Stimulated activated CD8-positive, alpha-beta memory T cell treated with anti-CD3 and anti-CD28 coated beads, Interleukin-2, amount 100 ng/mL, for 48 hours (primary cell): ENCODE measurements at regions not wholly inside any gene's neighbourhood (a gene's known extent, or its start where the extent isn't known, plus 50 kb on each side); places are given as distances from the start of the nearest gene placed in this dataset.

Experiments used
- DNase-seq, 2 donors: peaks; one replicate each; pipeline ENCODE4 v3.0.0-alpha.2; 2020; ENCODE audit warnings: low read depth in 2 of 2

DNA sequence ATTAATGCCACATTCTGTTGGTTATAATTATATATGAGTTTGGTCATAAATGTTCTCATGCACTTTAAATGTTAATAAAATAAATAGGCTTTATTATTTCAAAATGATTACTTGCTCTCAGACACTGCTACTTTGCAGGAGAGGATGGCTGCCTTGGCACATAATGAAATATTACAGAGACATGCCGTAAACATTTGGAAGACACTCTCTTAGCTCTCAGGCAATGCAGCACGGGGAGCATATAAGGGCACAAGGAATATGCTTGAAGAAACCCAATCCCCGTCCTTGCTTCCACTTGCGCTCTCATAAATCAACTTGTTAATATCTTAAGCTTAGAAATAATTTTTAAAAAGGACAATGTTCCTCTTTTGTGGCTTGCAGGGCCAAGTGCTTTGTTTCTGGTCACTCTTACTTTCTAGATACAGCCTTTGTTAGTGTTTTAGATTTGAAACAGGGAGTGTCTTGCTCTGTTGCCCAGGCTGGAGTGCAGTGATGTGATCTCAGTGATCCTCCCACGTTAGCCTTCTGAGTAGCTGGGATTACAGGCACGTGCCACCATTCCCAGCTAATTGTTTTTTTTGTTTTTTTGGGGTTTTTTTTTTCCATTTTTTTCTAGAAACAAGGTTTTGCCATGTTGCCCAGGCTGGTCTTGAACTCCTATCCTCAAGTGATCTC is 445.0 kb downstream of the SPRY1 start:
- no peak for DNase-seq

- DNase-seq: no peak
These were observed 446.5 kb downstream of the SPRY1 start for GRCh38 chr4:123843137-123843536.

GRCh38 chr4:123844374-123844773 is 447.8 kb downstream of the SPRY1 start:
- DNase-seq: no peak

DNA sequence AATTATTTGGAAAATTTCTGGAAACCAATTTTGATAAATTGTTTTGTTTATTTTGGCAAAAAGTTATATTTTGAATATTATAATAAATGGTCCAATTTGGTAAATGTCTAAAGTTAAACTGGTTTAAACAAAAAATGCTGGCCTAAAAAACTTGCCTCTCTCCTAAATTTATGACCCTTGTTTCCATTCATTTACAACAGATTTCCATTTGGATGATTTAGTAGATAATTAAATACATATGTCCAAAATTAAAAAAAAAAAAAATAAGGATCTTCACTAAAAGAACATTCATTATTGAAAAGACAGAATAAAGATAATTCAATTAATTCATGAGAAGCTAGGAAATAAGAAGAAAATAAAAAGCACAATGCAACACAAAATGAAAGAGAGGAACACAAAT is 449.5 kb downstream of the SPRY1 start:
- no peak for DNase-seq

GRCh38 chr4:123846561-123846960 is 450.0 kb downstream of the SPRY1 start:
- DNase-seq: no peak

DNA sequence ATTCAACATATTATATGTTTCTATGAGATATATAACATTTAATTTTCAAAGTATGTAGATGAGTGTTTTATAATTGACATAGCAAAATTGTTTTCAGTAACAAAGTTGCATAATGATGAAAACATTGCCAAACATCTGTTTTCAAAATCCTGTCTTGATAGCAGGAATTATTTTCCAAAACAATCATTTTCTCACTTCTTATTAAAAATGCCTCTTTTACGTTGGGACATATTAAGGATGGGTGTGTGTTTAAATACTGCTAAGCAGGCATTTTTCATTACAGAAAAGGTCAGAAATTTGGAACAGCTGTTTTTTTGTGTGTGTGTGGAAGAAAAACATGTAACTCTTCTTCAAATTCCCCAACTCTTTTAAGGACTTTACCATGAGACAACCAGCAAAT is 452.0 kb downstream of the SPRY1 start:
- no peak for DNase-seq

DNA sequence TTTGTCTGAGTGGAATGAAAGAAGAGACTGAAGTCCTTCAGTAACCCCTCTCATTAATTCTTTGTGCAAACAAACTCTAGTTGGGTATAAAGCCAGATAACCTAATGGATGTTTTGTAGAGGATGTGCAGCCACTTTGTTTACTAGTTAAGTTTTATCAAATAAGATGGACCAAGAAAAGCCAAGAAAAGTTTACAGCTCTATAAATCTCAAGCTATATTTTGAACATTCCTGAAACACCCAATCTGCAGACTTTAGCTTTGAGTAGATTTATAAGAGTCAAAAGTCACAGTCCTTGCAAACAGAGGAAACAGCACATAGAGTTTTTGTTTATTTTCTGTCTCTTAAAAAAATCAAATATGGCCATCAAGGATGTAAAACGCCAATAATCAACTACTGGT is 452.9 kb downstream of the SPRY1 start:
- DNase-seq: no peak

DNA sequence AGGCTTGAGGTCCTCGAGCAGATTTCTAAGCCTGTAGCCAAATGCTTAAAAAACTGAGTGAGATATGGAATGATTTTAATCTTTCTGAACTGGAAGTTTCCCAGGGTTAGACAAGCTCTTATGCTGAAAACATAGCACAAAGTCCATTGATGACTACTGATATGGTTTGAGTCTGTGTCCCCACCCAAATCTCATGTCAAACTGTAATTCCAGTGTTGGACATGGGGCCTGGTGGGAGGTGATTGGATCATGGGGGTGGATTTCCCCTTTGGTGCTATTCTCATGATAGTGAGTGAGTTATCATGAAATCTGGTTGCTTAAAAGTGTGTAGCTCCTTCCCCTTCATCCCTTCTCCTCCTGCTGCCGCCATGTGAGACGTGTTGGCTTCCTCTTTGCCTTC is 454.9 kb downstream of the SPRY1 start:
- no peak for DNase-seq

- DNase-seq: no peak
These were observed 457.1 kb downstream of the SPRY1 start for GRCh38 chr4:123853651-123854050.

DNA sequence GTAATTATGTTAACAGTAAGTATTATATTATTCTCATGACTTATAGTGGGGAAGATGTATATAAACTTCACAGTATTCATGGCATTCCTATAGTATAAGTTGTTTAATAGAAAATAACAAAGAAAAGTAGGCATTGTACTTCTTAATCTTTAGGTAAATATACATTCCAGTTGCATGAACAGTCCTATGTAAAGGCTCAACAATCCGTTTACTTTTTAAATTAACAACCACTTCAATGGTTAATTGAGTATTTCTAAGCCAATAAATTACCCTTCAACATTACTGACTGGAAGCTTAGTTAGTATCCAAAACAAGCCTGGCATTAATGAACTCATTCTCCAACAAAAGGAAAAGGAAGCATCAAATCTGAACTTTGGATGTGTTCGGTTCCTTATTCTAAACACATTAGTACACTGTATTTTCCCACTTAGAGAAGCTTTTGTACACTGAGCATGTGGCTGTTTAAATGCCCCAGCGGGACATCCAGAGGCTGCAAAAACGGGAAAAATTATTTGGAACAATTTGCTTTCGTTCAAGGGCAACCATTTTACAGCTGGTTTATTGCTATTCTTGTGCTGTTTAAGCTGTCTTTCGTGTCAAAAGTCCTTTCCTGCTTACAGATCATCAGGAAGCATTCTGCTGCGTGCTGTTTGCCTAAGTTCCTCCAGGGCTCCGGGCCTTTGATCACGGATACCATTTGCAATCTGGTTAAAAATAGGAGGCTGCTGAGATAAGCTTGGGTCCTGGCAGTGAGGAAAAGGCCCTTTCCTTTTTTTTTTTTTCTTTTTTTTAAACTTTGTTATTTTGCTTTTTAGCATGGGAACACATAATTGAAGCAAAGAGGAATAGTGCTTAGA is 460.3 kb downstream of the SPRY1 start:
- no peak for DNase-seq

- DNase-seq: no peak
These were observed 461.9 kb downstream of the SPRY1 start for GRCh38 chr4:123858465-123858864.

DNA sequence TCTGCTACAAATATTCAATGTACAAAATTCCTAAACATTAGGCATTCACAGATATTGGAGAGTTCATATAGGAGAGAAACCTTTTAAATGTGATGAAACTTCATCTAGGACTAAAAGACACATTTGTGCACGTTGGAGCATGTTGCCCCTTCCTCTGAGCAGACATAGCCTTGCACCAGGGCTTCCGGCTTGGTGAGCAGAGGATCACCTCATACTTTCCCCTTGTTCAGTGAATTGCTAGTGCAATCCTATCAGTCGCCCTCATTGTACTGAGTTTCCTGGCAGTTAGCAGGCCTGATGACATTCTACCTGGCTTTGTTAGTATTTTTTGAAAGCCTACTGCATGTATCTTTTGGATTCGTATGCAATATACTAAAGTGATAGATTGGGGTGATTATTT is 466.2 kb downstream of the SPRY1 start:
- DNase-seq: no peak

DNA sequence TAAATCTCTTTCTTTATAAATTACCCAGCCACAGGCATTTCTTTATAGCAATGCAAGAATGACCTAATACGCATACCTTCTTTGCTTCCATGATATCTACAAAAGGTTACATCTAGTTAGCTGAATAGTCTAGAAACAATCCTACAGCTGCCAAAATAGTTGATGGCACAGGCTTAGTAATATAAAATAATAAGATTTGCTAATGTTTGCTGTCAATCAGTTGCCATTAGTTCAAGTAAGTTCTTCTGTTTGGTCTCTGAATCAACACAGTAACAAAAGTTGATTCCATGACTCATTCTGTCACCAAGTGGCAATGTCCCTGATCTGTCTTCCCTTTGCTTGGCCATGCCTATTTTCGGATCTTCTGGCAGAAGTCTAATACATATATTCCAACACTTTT is 470.2 kb downstream of the SPRY1 start:
- no peak for DNase-seq

DNA sequence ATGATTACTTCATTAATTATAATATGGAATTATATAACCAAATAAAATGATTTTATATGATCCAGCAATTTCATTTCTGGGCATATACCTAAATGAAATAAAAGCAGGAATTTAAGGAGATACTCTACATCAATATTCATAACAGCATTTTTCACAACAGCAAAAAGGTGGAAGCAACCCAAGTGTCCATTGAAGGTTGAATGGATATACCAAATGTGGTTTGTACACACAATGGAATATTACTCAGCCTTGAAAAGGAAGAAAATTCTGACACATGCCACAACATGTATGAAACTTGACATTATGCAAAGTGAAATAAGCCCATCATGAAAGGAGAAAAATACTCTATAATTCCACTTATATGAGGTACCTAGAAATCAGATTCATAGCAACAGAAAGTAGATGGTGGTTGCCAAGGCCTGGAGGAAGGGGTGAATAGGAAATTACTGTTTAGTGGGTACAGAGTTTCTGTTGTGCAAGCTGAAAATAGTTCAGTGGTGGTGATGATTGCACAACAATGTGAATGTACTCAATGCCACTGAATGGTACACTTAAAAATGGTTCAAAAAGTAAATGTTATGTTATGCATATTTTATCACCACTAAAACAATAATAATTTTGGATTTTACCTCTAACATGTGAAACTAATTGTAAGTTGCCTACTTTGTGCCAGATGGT is 471.5 kb downstream of the SPRY1 start:
- DNase-seq: no peak

DNA sequence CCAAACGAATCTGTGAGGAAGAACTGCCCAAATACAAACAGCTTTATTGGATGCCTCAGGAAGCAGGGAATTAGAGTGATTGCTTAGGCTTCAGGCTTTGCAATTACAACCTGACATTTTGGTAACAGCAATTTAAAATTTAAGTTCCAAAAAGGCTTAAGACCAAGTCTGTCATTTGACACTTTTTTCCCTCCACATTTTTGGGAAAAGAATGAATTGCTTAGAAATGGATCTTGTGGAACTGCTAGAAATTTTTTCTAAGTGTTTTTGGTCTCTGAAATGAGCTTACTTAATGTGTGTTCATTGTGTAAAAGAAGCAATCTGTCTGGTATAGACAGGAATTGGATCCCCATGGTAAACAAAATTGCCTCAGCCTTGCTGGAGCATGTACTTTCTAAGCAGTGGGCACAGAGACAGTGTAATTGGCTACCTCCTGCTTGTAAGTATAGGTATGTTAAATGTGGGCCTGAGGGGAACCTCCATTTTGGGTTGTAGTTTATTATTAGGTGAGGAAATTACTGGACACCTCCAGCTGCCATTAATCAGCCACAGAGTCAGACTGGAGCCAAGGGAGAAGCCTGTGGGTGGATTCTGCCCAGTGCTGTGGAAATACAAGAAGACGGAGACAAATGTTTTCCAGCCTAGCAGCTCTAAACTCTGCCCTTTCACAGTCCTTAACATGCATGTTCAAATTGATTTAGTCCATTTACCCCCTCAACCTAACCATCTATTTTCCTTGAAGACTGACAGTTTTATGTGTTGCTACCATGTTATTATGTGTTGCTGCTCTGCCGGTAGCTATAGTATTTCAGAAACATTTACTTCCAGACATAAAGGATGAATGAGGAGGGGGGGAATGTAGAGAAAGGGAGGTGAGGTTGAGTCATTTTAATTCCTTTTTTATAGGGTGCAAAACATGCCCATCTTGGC is 473.0 kb downstream of the SPRY1 start:
- DNase-seq: no peak

DNA sequence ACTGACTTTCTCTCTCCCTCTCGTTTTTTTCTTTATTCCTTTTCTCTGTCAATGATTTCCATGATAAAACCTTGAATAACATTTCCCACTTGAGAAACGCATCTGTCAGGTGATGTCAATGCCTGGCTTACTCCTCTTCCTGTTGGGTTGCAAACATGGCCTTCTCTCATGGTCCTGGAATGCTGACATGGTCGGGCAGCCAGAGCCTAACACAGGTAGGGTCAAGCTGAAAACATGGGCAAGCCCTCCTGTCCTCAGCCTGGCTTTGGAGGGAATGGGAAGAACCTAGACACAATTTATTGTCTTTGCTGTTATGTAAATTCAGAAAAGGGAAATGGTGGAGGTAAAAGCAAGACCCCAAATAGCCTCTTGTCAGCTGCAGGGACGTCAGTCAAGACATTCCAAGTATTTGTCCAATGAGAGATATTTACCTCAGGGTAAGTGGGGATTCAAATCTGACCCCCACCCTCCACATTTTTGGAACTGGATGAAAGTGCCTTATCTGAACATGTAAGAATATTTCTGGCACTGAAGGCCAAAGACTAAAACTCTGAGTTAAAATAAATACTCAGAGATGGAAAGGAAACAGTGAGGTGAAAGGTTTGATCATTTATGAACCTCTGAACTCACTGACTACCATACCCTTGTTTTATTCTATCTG is 473.8 kb downstream of the SPRY1 start:
- no peak for DNase-seq

DNA sequence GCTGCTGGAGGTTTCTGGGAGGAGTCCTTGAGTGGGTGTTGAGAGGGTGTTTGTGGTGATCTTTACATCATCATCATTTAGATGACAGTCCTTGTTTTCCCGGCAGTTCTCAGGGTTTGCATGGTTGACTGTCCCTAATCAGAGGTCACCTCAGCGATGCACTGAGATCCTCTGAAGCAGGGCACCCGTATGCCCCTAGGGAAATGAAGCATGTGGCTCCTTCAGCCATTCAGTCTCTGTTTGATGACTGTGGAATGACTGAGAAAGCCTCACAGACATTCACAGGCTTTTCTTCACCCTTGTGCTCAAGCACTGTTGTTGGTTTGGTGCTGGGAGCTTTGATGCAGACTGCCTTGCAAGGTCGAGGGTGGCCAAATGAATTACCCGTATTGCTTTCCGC is 474.7 kb downstream of the SPRY1 start:
- DNase-seq: no peak

- no peak for DNase-seq
These were observed 477.5 kb downstream of the SPRY1 start for GRCh38 chr4:123874063-123874462.

DNA sequence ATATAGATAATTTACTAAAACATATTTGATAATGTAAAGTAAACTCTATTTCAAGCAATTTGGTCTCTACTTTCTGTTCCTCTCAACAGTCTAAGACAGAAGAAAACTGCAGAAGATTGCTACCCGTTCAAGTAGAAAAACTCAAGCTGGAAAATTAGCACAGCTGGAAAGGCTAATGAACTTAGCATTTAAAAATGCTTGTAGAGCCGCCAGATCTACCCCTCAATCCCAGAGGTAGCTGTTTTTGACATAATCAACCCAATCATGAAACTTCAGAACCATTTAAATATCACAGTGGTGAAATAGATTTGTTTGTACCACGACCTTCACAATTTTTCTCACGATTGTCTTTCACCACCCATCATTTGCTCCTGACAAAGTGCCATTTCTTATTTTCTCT is 479.5 kb downstream of the SPRY1 start:
- DNase-seq: no peak

DNA sequence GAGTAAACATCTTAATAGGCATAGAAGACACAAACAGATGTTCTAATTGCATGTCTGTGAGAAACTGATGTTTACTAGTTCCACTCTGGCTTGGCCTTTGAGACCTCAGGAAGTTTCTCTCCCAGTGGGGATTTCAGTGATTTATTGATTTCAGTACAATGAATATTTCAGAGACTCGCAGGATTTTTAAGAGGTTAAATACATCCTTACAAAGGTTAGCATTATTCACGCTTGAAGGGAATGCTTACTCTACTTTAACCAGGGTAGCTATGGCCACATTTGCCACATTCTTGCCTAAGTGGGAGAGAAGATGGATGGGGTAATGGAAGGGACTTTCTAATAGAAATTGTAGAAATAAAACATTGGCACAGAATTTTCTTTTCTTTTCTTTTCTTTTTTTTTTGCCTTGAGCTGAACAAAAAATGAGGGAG is 480.1 kb downstream of the SPRY1 start:
- no peak for DNase-seq

- no peak for DNase-seq
These were observed 481.0 kb downstream of the SPRY1 start for GRCh38 chr4:123877551-123877950.
